LNCaP clone FGC (cell line): ENCODE measurements at regions not wholly inside any gene's neighbourhood (a gene's known extent, or its start where the extent isn't known, plus 50 kb on each side); places are given as distances from the start of the nearest gene placed in this dataset.

ENCODE experiments used
- DNase-seq: peaks from one replicate; pipeline ENCODE4 v3.0.0-alpha.2; 2011; ENCODE audit warnings: low read depth
- H3K4me3 ChIP-seq: 2 replicates; pipeline ENCODE4 v1.5.1; 2011; ENCODE audit warnings: mild to moderate bottlenecking, low read depth, low read length, control low read depth
- CTCF ChIP-seq: IDR thresholded peaks from 2 replicates; pipeline ENCODE4 v1.5.1; 2012; ENCODE audit warnings: mild to moderate bottlenecking; ENCODE audit not compliant: control insufficient read depth, insufficient read depth; ENCODE audit errors: extremely low read depth

GRCh38 chr2:19670303-19670702 lies 231.5 kb downstream of the TTC32 start:
- H3K4me3 ChIP-seq, result no peak overlapping the region
- TF ChIP-seq CTCF, result no peak
- DNase-seq, result no peak

GRCh38 chr2:19669559-19669958 lies 232.2 kb downstream of the TTC32 start:
- no peak for DNase-seq
- TF ChIP-seq CTCF, result no peak
- H3K4me3 ChIP-seq, result no peak overlapping the region

GRCh38 chr2:19669126-19669525 lies 232.7 kb downstream of the TTC32 start:
- no peak for TF ChIP-seq CTCF
- no peak overlapping the region for H3K4me3 ChIP-seq
- DNase-seq, result no peak

GRCh38 chr2:19667536-19667949 lies 234.2 kb downstream of the TTC32 start:
- H3K4me3 ChIP-seq, result no peak overlapping the region
- no peak for DNase-seq
- TF ChIP-seq CTCF, result no peak

GRCh38 chr2:19667085-19667484 lies 234.7 kb downstream of the TTC32 start:
- DNase-seq, result no peak
- TF ChIP-seq CTCF, result peak; percentile 37
- H3K4me3 ChIP-seq, result no peak overlapping the region

- no peak for DNase-seq
- TF ChIP-seq CTCF, result no peak
- H3K4me3 ChIP-seq, result no peak overlapping the region
Measured at GRCh38 chr2:19664646-19665045, 237.1 kb downstream of the TTC32 start.

- DNase-seq, result no peak
- H3K4me3 ChIP-seq, result no peak overlapping the region
- TF ChIP-seq CTCF, result no peak
Measured at GRCh38 chr2:19659024-19659792, 242.6 kb downstream of the TTC32 start.
